ENCODE measurements at regions not wholly inside any gene's neighbourhood (a gene's known extent, or its start where the extent isn't known, plus 50 kb on each side); places are given as distances from the start of the nearest gene placed in this dataset.

- DNase-seq: no peak
- BruUV-seq (replicated peaks): no TSS peak
- no peaks in the 10 kb centered on the region for H3K9me2 ChIP-seq (ENCODE audit: insufficient read depth)
- H2AFZ ChIP-seq: no peak overlapping the region
- H3K36me3 ChIP-seq (ENCODE audit: low read depth): no peaks in the 10 kb centered on the region
- no peaks in the 10 kb centered on the region for H3K27me3 ChIP-seq (ENCODE audit: insufficient read depth, low read depth)
- no peaks in the 10 kb centered on the region for H3F3A ChIP-seq (ENCODE audit: insufficient read depth, low read depth)
- no peak for TF ChIP-seq CTCF (conservative IDR thresholded peaks at IDR 0.05)
- no peak for TF ChIP-seq EZH2 (IDR thresholded peaks at IDR 0.05; ENCODE audit: low read depth)
- no peak overlapping the region for H3K27ac ChIP-seq
- POLR2A ChIA-PET (ENCODE audit: unreplicated experiment): interaction anchor here (0.6 kb wide), 1 partner anchor 292 kb away, joined by 6 read pairs; no protein-coding TSS in a partner anchor
- intact Hi-C loops (cut with micrococcal nuclease; ENCODE audit: unreplicated experiment): no loop called here
- H3K79me2 ChIP-seq (ENCODE audit: low read depth): no peaks in the 10 kb centered on the region
- H3K4me2 ChIP-seq: no peak overlapping the region
- no peak overlapping the region for H3K4me3 ChIP-seq
- H4K20me1 ChIP-seq (ENCODE audit: insufficient read depth): no peaks in the 10 kb centered on the region
- 0 out of 2 replicates have a peak, but pooled peaks cover 4% of the 10 kb centered on the region for H3K9me3 ChIP-seq (ENCODE audit: insufficient read depth, low read depth)
- CTCF ChIA-PET: no interaction called here
- no peaks in the 10 kb centered on the region for H3K4me1 ChIP-seq (replicated peaks; ENCODE audit: insufficient read depth)
Measured at GRCh38 chr4:13268703-13269102, 215.4 kb downstream of the RAB28 start.

- DNase-seq: no peak
- Histone ChIP-seq H3K9me2 (ENCODE audit: insufficient read depth) (no peaks in the 10 kb centered on the region), H3K36me3 (ENCODE audit: low read depth) (no peaks in the 10 kb centered on the region), H3K27ac (no peak overlapping the region), H3K4me3 (no peak overlapping the region), H2AFZ (no peak overlapping the region), H3K79me2 (ENCODE audit: low read depth) (no peaks in the 10 kb centered on the region), H3K27me3 (ENCODE audit: insufficient read depth, low read depth) (no peaks in the 10 kb centered on the region), H3K4me2 (no peak overlapping the region), H3K4me1 (replicated peaks; ENCODE audit: insufficient read depth) (no peaks in the 10 kb centered on the region), H4K20me1 (ENCODE audit: insufficient read depth) (no peaks in the 10 kb centered on the region), H3K9me3 (ENCODE audit: insufficient read depth, low read depth) (no peaks in the 10 kb centered on the region), H3F3A (ENCODE audit: insufficient read depth, low read depth) (no peaks in the 10 kb centered on the region)
- no peak for TF ChIP-seq EZH2 (IDR thresholded peaks at IDR 0.05; ENCODE audit: low read depth)
- no peak for TF ChIP-seq CTCF (conservative IDR thresholded peaks at IDR 0.05)
- POLR2A ChIA-PET (ENCODE audit: unreplicated experiment): interaction anchor here (0.6 kb wide), 1 partner anchor 292 kb away, joined by 6 read pairs; no protein-coding TSS in a partner anchor
- intact Hi-C loops (cut with micrococcal nuclease; ENCODE audit: unreplicated experiment): no loop called here
- BruUV-seq (replicated peaks): no TSS peak
- CTCF ChIA-PET: no interaction called here
Measured at GRCh38 chr4:13268165-13268564, 216.0 kb downstream of the RAB28 start.

- Histone ChIP-seq H4K20me1 (ENCODE audit: insufficient read depth) (no peaks in the 10 kb centered on the region), H3K27ac (no peak overlapping the region), H3K4me3 (no peak overlapping the region), H3K9me3 (ENCODE audit: insufficient read depth, low read depth) (no peaks in the 10 kb centered on the region), H3K36me3 (ENCODE audit: low read depth) (no peaks in the 10 kb centered on the region), H3K79me2 (ENCODE audit: low read depth) (no peaks in the 10 kb centered on the region), H3K4me1 (replicated peaks; ENCODE audit: insufficient read depth) (no peaks in the 10 kb centered on the region), H3K9me2 (ENCODE audit: insufficient read depth) (no peaks in the 10 kb centered on the region), H3K4me2 (no peak overlapping the region), H3F3A (ENCODE audit: insufficient read depth, low read depth) (no peaks in the 10 kb centered on the region), H2AFZ (no peak overlapping the region), H3K27me3 (ENCODE audit: insufficient read depth, low read depth) (no peaks in the 10 kb centered on the region)
- DNase-seq: no peak
- TF ChIP-seq EZH2 (IDR thresholded peaks at IDR 0.05; ENCODE audit: low read depth) (no peak), CTCF (conservative IDR thresholded peaks at IDR 0.05) (no peak)
- ChIA-PET CTCF (no interaction called here), POLR2A (ENCODE audit: unreplicated experiment) (no interaction called here)
- no TSS peak for BruUV-seq (replicated peaks)
- intact Hi-C loops (cut with micrococcal nuclease; ENCODE audit: unreplicated experiment): no loop called here
Measured at GRCh38 chr4:13267091-13267490, 217.0 kb downstream of the RAB28 start.

All from PC-9 (cell line).